IMR-90 (cell line): ENCODE measurements at regions not wholly inside any gene's neighbourhood (a gene's known extent, or its start where the extent isn't known, plus 50 kb on each side); places are given as distances from the start of the nearest gene placed in this dataset.

ENCODE experiments used
- ATAC-seq: fragments of 200-7000 bp; cut with Tn5 transposase; 2 replicates; pipeline ENCODE4 v1.9.1; 2020; ENCODE audit warnings: low read depth, mild to moderate bottlenecking, moderate library complexity
- BruUV-seq: library from RNA; stranded (reverse); fragments of 400-500 nt; replicated peaks from 2 replicates; lab custom pipeline; 2021; lab: Mats Ljungman, UMichigan
- CTCF ChIA-PET: fragments of 300-600 bp; formaldehyde crosslinking; extraction: SDS; loops from one replicate; lab custom pipeline; 2021; ENCODE audit warnings: antibody characterized with exemption; lab: Yijun Ruan, JAX
- POLR2A ChIA-PET: fragments of 300-600 bp; sonication (Branson Sonifier 250); formaldehyde crosslinking; loops from one replicate; lab custom pipeline; 2022; ENCODE audit warnings: antibody characterized with exemption; ENCODE audit not compliant: unreplicated experiment; lab: Charles Lee
- DNase-seq: peaks from one replicate; pipeline ENCODE4 v3.0.0; 2013
- H2AFZ ChIP-seq: replicated peaks from 2 replicates; pipeline ENCODE3; 2013; ENCODE audit warnings: low read length, mild to moderate bottlenecking; ENCODE audit not compliant: poor library complexity
- H2AK5ac ChIP-seq: 2 replicates; pipeline ENCODE4 v1.6.1; 2013; ENCODE audit warnings: low read depth, low read length, inconsistent platforms
- H2AK9ac ChIP-seq: replicated peaks from 2 replicates; pipeline ENCODE3; 2013; ENCODE audit warnings: mild to moderate bottlenecking, low read depth, low read length, moderate library complexity; ENCODE audit not compliant: poor library complexity
- H2BK120ac ChIP-seq: 2 replicates; pipeline ENCODE4 v1.6.1; 2013; ENCODE audit warnings: low read depth, low read length, inconsistent platforms
- H2BK15ac ChIP-seq: 3 replicates; pipeline ENCODE4 v1.6.1; 2013; ENCODE audit warnings: low read depth, low read length, inconsistent platforms
- H2BK20ac ChIP-seq: 2 replicates; pipeline ENCODE4 v1.6.1; 2013; ENCODE audit warnings: low read depth, mild to moderate bottlenecking, inconsistent platforms, low read length, moderate library complexity
- H2BK5ac ChIP-seq: 2 replicates; pipeline ENCODE4 v1.6.1; 2013; ENCODE audit warnings: mild to moderate bottlenecking, low read depth, low read length, inconsistent platforms; ENCODE audit not compliant: poor library complexity, severe bottlenecking
- H3K14ac ChIP-seq: replicated peaks from 2 replicates; pipeline ENCODE4 v1.6.1; 2013; ENCODE audit warnings: low read depth, low read length, inconsistent platforms
- H3K18ac ChIP-seq: 2 replicates; pipeline ENCODE4 v1.6.1; 2013; ENCODE audit warnings: low read depth, low read length, control low read depth
- H3K23ac ChIP-seq: 2 replicates; pipeline ENCODE4 v1.6.1; 2013; ENCODE audit warnings: low read depth, low read length, inconsistent platforms
- H3K27ac ChIP-seq: 2 replicates; pipeline ENCODE4 v1.5.1; 2013; ENCODE audit warnings: mild to moderate bottlenecking, control low read depth, low read length; ENCODE audit not compliant: insufficient read depth
- H3K27me3 ChIP-seq: 2 replicates; pipeline ENCODE4 v1.6.1; 2013; ENCODE audit warnings: low read length; ENCODE audit not compliant: control insufficient read depth, insufficient read depth
- H3K36me3 ChIP-seq: 2 replicates; pipeline ENCODE4 v1.6.1; 2013; ENCODE audit warnings: low read length, mixed read lengths; ENCODE audit not compliant: control insufficient read depth, insufficient read depth
- H3K4ac ChIP-seq: 2 replicates; pipeline ENCODE4 v1.6.1; 2013; ENCODE audit warnings: low read depth, low read length, inconsistent platforms
- H3K4me1 ChIP-seq: 2 replicates; pipeline ENCODE4 v1.6.1; 2013; ENCODE audit warnings: low read length, mixed read lengths; ENCODE audit not compliant: control insufficient read depth, insufficient read depth
- H3K4me2 ChIP-seq: 2 replicates; pipeline ENCODE4 v1.6.1; 2013; ENCODE audit warnings: low read depth, mild to moderate bottlenecking, control low read depth, low read length, moderate library complexity
- H3K4me3 ChIP-seq: 2 replicates; pipeline ENCODE4 v1.5.1; 2013; ENCODE audit warnings: low read depth, mild to moderate bottlenecking, control low read depth, low read length, moderate library complexity; ENCODE audit not compliant: insufficient read depth
- H3K56ac ChIP-seq: 2 replicates; pipeline ENCODE4 v1.6.1; 2013; ENCODE audit warnings: low read length, inconsistent platforms; ENCODE audit not compliant: insufficient read depth; ENCODE audit errors: extremely low read depth
- H3K79me1 ChIP-seq, 2 experiments: 2 replicates each; pipeline ENCODE4 v1.6.1; 2013; ENCODE audit warnings: low read length in 2 of 2, inconsistent platforms in 1 of 2, low read depth in 1 of 2
- H3K9ac ChIP-seq: 2 replicates; pipeline ENCODE4 v1.6.1; 2013; ENCODE audit warnings: low read depth, low read length, control low read depth
- H3K9me1 ChIP-seq: 2 replicates; pipeline ENCODE4 v1.6.1; 2013; ENCODE audit warnings: low read length, inconsistent platforms; ENCODE audit not compliant: insufficient read depth
- H3K9me3 ChIP-seq: 2 replicates; pipeline ENCODE4 v1.6.1; 2013; ENCODE audit warnings: low read length; ENCODE audit not compliant: control insufficient read depth, insufficient read depth
- H4K20me1 ChIP-seq: 2 replicates; pipeline ENCODE4 v1.6.1; 2013; ENCODE audit warnings: low read length, inconsistent platforms; ENCODE audit not compliant: insufficient read depth
- H4K5ac ChIP-seq: 2 replicates; pipeline ENCODE4 v1.6.1; 2013; ENCODE audit warnings: mild to moderate bottlenecking, low read depth, low read length, control low read depth
- H4K8ac ChIP-seq, 2 experiments: 2 replicates each; pipeline ENCODE4 v1.6.1; 2013; ENCODE audit warnings: low read depth in 2 of 2, low read length in 2 of 2, control low read depth in 1 of 2, inconsistent platforms in 1 of 2
- H4K91ac ChIP-seq: 2 replicates; pipeline ENCODE4 v1.6.1; 2013; ENCODE audit warnings: low read depth, low read length, inconsistent platforms; ENCODE audit not compliant: insufficient read depth
- BHLHE40 ChIP-seq: fragments of 150-350 bp; IDR thresholded peaks from 2 replicates; pipeline ENCODE4 v1.6.1; 2016; ENCODE audit warnings: mild to moderate bottlenecking, low read depth, low read length
- CEBPB ChIP-seq: IDR thresholded peaks from 2 replicates; pipeline ENCODE4 v1.6.1; 2012; ENCODE audit warnings: low read depth, low read length, improper control_type of control experiment
- CHD1 ChIP-seq: IDR thresholded peaks from 2 replicates; pipeline ENCODE4 v1.6.1; 2012; ENCODE audit warnings: low read depth, low read length, improper control_type of control experiment
- FOS ChIP-seq: fragments of 150-350 bp; IDR thresholded peaks from 2 replicates; pipeline ENCODE4 v1.6.1; 2016; ENCODE audit warnings: low read depth, low read length
- MAFK ChIP-seq: IDR thresholded peaks from 2 replicates; pipeline ENCODE4 v1.6.1; 2012; ENCODE audit warnings: low read depth, low read length, improper control_type of control experiment
- MAZ ChIP-seq: IDR thresholded peaks from 2 replicates; pipeline ENCODE4 v1.6.1; 2012; ENCODE audit warnings: low read depth, mild to moderate bottlenecking, low read length, improper control_type of control experiment, moderate library complexity, borderline replicate concordance
- MXI1 ChIP-seq: IDR thresholded peaks from 2 replicates; pipeline ENCODE4 v1.6.1; 2012; ENCODE audit warnings: low read depth, mild to moderate bottlenecking, low read length, moderate library complexity, borderline replicate concordance
- NFE2L2 ChIP-seq: fragments of 150-350 bp; IDR thresholded peaks from 2 replicates; pipeline ENCODE4 v1.6.1; 2016; ENCODE audit warnings: low read depth, mild to moderate bottlenecking, low read length
- POLR2A ChIP-seq: IDR thresholded peaks from 2 replicates; pipeline ENCODE4 v1.6.1; 2012; ENCODE audit warnings: mild to moderate bottlenecking, low read depth, low read length
- RAD21 ChIP-seq: IDR thresholded peaks from 2 replicates; pipeline ENCODE4 v1.6.1; 2012; ENCODE audit warnings: low read length, improper control_type of control experiment
- RCOR1 ChIP-seq: IDR thresholded peaks from 2 replicates; pipeline ENCODE4 v1.6.1; 2012; ENCODE audit warnings: mild to moderate bottlenecking, low read length, improper control_type of control experiment; ENCODE audit not compliant: insufficient replicate concordance
- RFX5 ChIP-seq: IDR thresholded peaks from 2 replicates; pipeline ENCODE4 v1.8.0; 2012; ENCODE audit warnings: low read depth, mild to moderate bottlenecking, low read length, moderate library complexity
- SMC3 ChIP-seq: fragments of 150-350 bp; IDR thresholded peaks from 2 replicates; pipeline ENCODE4 v1.6.1; 2016; ENCODE audit warnings: low read depth, mild to moderate bottlenecking, antibody characterized with exemption, low read length, moderate library complexity
- dilution Hi-C: fragments of 300-500 bp; cut with HindIII; formaldehyde crosslinking; loops from one replicate; pipeline ENCODE4 v1.14.3; 2018; ENCODE audit warnings: low sequenced_read_pairs; ENCODE audit not compliant: unreplicated experiment
- in situ Hi-C: fragments of 300-500 bp; cut with MboI; formaldehyde crosslinking; loops from 3 replicates; pipeline ENCODE4 v1.14.3; 2019; ENCODE audit warnings: low sequenced_read_pairs, inconsistent platforms, mixed read lengths
- intact Hi-C: fragments of 100-400 bp; cut with micrococcal nuclease; formaldehyde crosslinking; loops from 2 replicates; pipeline ENCODE4 v1.10.0; 2022
- TF ChIP-seq, protein P1 (sequence below): fragments of 150-350 bp; IDR thresholded peaks from 2 replicates; pipeline ENCODE4 v1.6.1; 2017; ENCODE audit warnings: mild to moderate bottlenecking, antibody characterized with exemption, low read length, low read depth
- TF ChIP-seq, protein P2 (sequence below): conservative IDR thresholded peaks from 2 replicates; pipeline ENCODE4 v1.5.1; 2012; ENCODE audit warnings: mild to moderate bottlenecking, low read depth, low read length, improper control_type of control experiment
- TF ChIP-seq, protein P3 (sequence below): fragments of 150-350 bp; IDR thresholded peaks from 2 replicates; pipeline ENCODE4 v1.6.1; 2016; ENCODE audit warnings: low read depth, mild to moderate bottlenecking, low read length, moderate library complexity, borderline replicate concordance

DNA sequence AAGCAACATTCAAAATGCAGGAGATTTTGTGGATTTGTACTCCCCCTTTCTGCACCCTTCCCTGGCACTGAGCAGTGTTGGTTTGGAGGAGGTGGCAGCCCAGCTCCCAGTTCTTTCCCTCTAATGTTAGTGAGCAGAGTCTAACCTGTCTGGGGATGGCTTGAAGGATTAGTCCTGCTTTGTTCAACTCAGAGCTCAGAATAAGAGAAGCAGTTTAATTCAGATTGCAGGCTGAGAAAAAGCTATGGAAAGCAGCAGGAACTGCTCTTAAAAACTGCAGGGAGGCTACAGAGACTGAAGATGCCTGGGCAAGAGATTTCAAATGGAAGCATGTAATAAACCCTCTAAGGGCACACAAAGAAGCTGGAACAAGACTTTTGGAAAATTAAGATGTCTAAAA is 223.4 kb upstream of the GGTLC1 start:
- Histone ChIP-seq H3K9ac (no peak overlapping the region), H2BK5ac (no peak overlapping the region), H3K23ac (no peak overlapping the region), H3K9me3 (peaks cover 2% of the 10 kb centered on the region; the same call in 1 of the 2 replicates), H3K4ac (no peak overlapping the region), H3K56ac (no peak overlapping the region), H2BK15ac (no peak overlapping the region), H2AK9ac (no peak overlapping the region), H3K4me3 (no peak overlapping the region), H4K5ac (no peak overlapping the region), H4K91ac (no peak overlapping the region), H3K27me3 (no peaks in the 10 kb centered on the region), H3K14ac (no peak overlapping the region), H4K20me1 (no peaks in the 10 kb centered on the region), H3K4me1 (no peaks in the 10 kb centered on the region), H3K9me1 (no peaks in the 10 kb centered on the region), H4K8ac (no peak overlapping the region), H3K36me3 (no peaks in the 10 kb centered on the region), H3K27ac (no peak overlapping the region), H3K4me2 (no peak overlapping the region), H3K18ac (no peak overlapping the region), H2AFZ (no peak overlapping the region), H2BK20ac (no peak overlapping the region), H3K79me1 (no peaks in the 10 kb centered on the region), H2AK5ac (no peak overlapping the region), H2BK120ac (no peak overlapping the region)
- dilution Hi-C loops = no loop called here
- no peak for ATAC-seq
- TF ChIP-seq MAFK = no peak
- TF ChIP-seq POLR2A = no peak
- TF ChIP-seq, protein P1, sequence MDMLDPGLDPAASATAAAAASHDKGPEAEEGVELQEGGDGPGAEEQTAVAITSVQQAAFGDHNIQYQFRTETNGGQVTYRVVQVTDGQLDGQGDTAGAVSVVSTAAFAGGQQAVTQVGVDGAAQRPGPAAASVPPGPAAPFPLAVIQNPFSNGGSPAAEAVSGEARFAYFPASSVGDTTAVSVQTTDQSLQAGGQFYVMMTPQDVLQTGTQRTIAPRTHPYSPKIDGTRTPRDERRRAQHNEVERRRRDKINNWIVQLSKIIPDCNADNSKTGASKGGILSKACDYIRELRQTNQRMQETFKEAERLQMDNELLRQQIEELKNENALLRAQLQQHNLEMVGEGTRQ = no peak
- TF ChIP-seq BHLHE40 = no peak
- no peak for TF ChIP-seq MXI1
- no peak for TF ChIP-seq MAZ
- no peak for TF ChIP-seq CHD1
- TF ChIP-seq, protein P2, sequence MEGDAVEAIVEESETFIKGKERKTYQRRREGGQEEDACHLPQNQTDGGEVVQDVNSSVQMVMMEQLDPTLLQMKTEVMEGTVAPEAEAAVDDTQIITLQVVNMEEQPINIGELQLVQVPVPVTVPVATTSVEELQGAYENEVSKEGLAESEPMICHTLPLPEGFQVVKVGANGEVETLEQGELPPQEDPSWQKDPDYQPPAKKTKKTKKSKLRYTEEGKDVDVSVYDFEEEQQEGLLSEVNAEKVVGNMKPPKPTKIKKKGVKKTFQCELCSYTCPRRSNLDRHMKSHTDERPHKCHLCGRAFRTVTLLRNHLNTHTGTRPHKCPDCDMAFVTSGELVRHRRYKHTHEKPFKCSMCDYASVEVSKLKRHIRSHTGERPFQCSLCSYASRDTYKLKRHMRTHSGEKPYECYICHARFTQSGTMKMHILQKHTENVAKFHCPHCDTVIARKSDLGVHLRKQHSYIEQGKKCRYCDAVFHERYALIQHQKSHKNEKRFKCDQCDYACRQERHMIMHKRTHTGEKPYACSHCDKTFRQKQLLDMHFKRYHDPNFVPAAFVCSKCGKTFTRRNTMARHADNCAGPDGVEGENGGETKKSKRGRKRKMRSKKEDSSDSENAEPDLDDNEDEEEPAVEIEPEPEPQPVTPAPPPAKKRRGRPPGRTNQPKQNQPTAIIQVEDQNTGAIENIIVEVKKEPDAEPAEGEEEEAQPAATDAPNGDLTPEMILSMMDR = no peak
- no peak for TF ChIP-seq NFE2L2
- TF ChIP-seq CEBPB = no peak
- TF ChIP-seq RCOR1 = no peak
- TF ChIP-seq RAD21 = no peak
- no peak for TF ChIP-seq SMC3
- TF ChIP-seq FOS = no peak
- TF ChIP-seq, protein P3, sequence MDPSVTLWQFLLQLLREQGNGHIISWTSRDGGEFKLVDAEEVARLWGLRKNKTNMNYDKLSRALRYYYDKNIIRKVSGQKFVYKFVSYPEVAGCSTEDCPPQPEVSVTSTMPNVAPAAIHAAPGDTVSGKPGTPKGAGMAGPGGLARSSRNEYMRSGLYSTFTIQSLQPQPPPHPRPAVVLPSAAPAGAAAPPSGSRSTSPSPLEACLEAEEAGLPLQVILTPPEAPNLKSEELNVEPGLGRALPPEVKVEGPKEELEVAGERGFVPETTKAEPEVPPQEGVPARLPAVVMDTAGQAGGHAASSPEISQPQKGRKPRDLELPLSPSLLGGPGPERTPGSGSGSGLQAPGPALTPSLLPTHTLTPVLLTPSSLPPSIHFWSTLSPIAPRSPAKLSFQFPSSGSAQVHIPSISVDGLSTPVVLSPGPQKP = no peak
- no peak for TF ChIP-seq RFX5
- POLR2A ChIA-PET = no interaction called here
- intact Hi-C loops = no loop called here
- DNase-seq = no peak
- no TSS peak for BruUV-seq
- in situ Hi-C loops = no loop called here
- CTCF ChIA-PET = no interaction called here
